Mesenchymal stem cell (in vitro differentiated cells and primary cell): ENCODE measurements at regions not wholly inside any gene's neighbourhood (a gene's known extent, or its start where the extent isn't known, plus 50 kb on each side); places are given as distances from the start of the nearest gene placed in this dataset.

Experiments used
- DNase-seq: peaks from one replicate; pipeline ENCODE4 v3.0.0-alpha.2; 2013
- H2AFZ ChIP-seq: one replicate; pipeline ENCODE4 v1.6.1; 2013; ENCODE audit warnings: low read depth, mild to moderate bottlenecking, control low read depth, inconsistent platforms, low read length, moderate library complexity
- H2AK5ac ChIP-seq: 2 replicates; pipeline ENCODE4 v1.6.1; 2013; ENCODE audit warnings: low read length, moderate library complexity, mild to moderate bottlenecking, inconsistent platforms; ENCODE audit not compliant: severe bottlenecking
- H2BK120ac ChIP-seq: one replicate; pipeline ENCODE4 v1.6.1; 2013; ENCODE audit warnings: low read depth, mild to moderate bottlenecking, inconsistent platforms, low read length, moderate library complexity
- H2BK12ac ChIP-seq, 2 experiments: one replicate each; pipeline ENCODE4 v1.6.1; 2013; ENCODE audit warnings: inconsistent platforms in 2 of 2, low read length in 2 of 2, mild to moderate bottlenecking in 2 of 2, moderate library complexity in 2 of 2, control low read depth in 1 of 2
- H2BK15ac ChIP-seq: one replicate; pipeline ENCODE4 v1.6.1; 2013; ENCODE audit warnings: mild to moderate bottlenecking, low read depth, inconsistent platforms; ENCODE audit not compliant: poor library complexity, severe bottlenecking
- H2BK5ac ChIP-seq: 2 replicates; pipeline ENCODE4 v1.6.1; 2013; ENCODE audit warnings: low read depth, mild to moderate bottlenecking, low read length, control low read depth, inconsistent platforms; ENCODE audit not compliant: poor library complexity, severe bottlenecking
- H3K14ac ChIP-seq, 2 experiments: one replicate each; pipeline ENCODE4 v1.6.1; 2013; ENCODE audit warnings: inconsistent platforms in 2 of 2, low read length in 2 of 2, control low read depth in 1 of 2, mild to moderate bottlenecking in 1 of 2, moderate library complexity in 1 of 2
- H3K18ac ChIP-seq, 2 experiments: one replicate each; pipeline ENCODE4 v1.6.1; 2013; ENCODE audit warnings: inconsistent platforms in 2 of 2, low read length in 2 of 2, control low read depth in 1 of 2, low read depth in 1 of 2, mild to moderate bottlenecking in 1 of 2
- H3K23ac ChIP-seq, 2 experiments: one replicate each; pipeline ENCODE4 v1.6.1; 2013; ENCODE audit warnings: inconsistent platforms in 2 of 2, low read length in 2 of 2, mild to moderate bottlenecking in 2 of 2, moderate library complexity in 2 of 2, control low read depth in 1 of 2
- H3K27ac ChIP-seq: 2 replicates; pipeline ENCODE4 v1.5.1; 2013; ENCODE audit warnings: mild to moderate bottlenecking, moderate library complexity, low read length, control low read depth, inconsistent platforms; ENCODE audit not compliant: poor library complexity, severe bottlenecking
- H3K27me3 ChIP-seq, 2 experiments: 2 replicates each; pipeline versions ENCODE4 v1.6.1 to v1.7.0; 2013; ENCODE audit warnings: low read length in 2 of 2, mild to moderate bottlenecking in 2 of 2, moderate library complexity in 2 of 2, control low read depth in 1 of 2, inconsistent platforms in 1 of 2; ENCODE audit not compliant: control insufficient read depth in 1 of 2, insufficient read depth in 1 of 2
- H3K36me3 ChIP-seq, 2 experiments: 2 replicates each; pipeline versions ENCODE4 v1.6.1 to v1.7.0; 2013; ENCODE audit warnings: low read length in 2 of 2, control low read depth in 1 of 2, inconsistent platforms in 1 of 2, low read depth in 1 of 2, mild to moderate bottlenecking in 1 of 2; ENCODE audit not compliant: insufficient read depth in 2 of 2, control insufficient read depth in 1 of 2
- H3K4ac ChIP-seq, 2 experiments: one replicate each; pipeline ENCODE4 v1.6.1; 2013; ENCODE audit warnings: inconsistent platforms in 2 of 2, low read length in 2 of 2, mild to moderate bottlenecking in 2 of 2, moderate library complexity in 2 of 2, control low read depth in 1 of 2, low read depth in 1 of 2
- H3K4me1 ChIP-seq: 2 replicates; pipeline ENCODE4 v1.6.1; 2013; ENCODE audit warnings: low read depth, low read length, control low read depth; ENCODE audit not compliant: control insufficient read depth, insufficient read depth
- H3K4me2 ChIP-seq: 2 replicates; pipeline ENCODE4 v1.6.1; 2013; ENCODE audit warnings: low read length, mild to moderate bottlenecking, inconsistent platforms; ENCODE audit not compliant: poor library complexity, severe bottlenecking
- H3K4me3 ChIP-seq, 2 experiments: 2 replicates each; pipeline versions ENCODE4 v1.5.1 to v1.7.0; 2013; ENCODE audit warnings: low read length in 2 of 2, mild to moderate bottlenecking in 2 of 2, control low read depth in 1 of 2, low read depth in 1 of 2; ENCODE audit not compliant: insufficient read depth in 1 of 2
- H3K79me1 ChIP-seq: replicated peaks from 2 replicates; pipeline ENCODE4 v1.6.1; 2013; ENCODE audit warnings: mild to moderate bottlenecking, control low read depth, low read length, inconsistent platforms; ENCODE audit not compliant: poor library complexity, severe bottlenecking
- H3K9ac ChIP-seq: 2 replicates; pipeline ENCODE4 v1.7.0; 2013; ENCODE audit warnings: mild to moderate bottlenecking, low read length, moderate library complexity
- H3K9me3 ChIP-seq: 2 replicates; pipeline ENCODE4 v1.7.0; 2013; ENCODE audit warnings: mild to moderate bottlenecking, low read length; ENCODE audit not compliant: control insufficient read depth
- H4K8ac ChIP-seq: one replicate; pipeline ENCODE4 v1.6.1; 2013; ENCODE audit warnings: inconsistent platforms, mild to moderate bottlenecking, low read length, moderate library complexity
- H4K91ac ChIP-seq: one replicate; pipeline ENCODE4 v1.6.1; 2013; ENCODE audit warnings: mild to moderate bottlenecking, low read length, inconsistent platforms
- WGBS: methylation state at CpG from one replicate; pipeline ENCODE4 v1.1.7; 2013; ENCODE audit warnings: mixed read lengths; 5-methylcytosine and 5-hydroxymethylcytosine counted together

DNA sequence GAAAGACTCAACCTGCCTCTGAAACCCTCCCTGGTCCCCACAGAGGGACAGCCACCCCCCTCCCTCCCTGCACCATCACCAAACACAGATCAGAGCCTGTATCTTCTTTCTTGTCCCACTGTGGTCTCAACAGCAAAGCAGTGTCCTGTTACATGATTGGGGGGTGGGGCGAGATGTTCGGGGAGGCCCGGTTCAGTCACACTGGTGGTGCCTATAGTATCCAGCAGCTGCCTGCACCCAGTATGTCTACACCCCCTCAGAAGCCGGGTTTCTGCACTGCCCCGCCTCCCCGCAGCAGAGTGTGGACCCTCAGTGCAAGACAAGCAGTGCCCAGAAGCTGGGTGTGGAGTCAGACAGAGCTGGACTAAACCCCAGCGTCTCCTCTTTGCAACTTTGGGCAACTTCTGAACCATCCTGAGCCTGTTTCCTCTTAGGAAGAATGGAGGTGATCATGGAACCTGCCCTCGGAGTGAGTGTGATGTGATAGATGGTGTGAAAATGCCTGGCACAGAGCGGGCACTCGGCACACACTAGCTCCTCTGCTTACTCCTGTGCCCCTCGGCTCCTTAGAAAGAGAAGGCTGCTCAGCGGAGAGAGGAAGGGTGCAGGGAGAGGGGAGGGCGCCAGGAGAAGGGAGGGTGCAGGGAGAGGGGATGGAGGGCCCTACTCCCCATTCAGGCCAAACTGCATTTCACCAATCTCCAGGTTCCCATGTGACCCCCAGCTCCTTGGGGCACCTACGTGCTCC is 84.0 kb upstream of the TNRC6C start:
- DNase-seq = no peak
- no peak overlapping the region for H4K8ac ChIP-seq
- H2AK5ac ChIP-seq = no peak overlapping the region
- no peak overlapping the region for H2BK120ac ChIP-seq
- no peak overlapping the region for H3K27ac ChIP-seq
- no peak overlapping the region for H2BK12ac ChIP-seq
- H3K27me3 ChIP-seq = peaks cover 38 to 40% of the 10 kb centered on the region in 2 experiments
- H3K14ac ChIP-seq = no peak overlapping the region
- no peak overlapping the region for H4K91ac ChIP-seq
- H2AFZ ChIP-seq = no peak overlapping the region
- H3K4me2 ChIP-seq = no peak overlapping the region
- H3K18ac ChIP-seq = no peak overlapping the region
- no peak overlapping the region for H2BK15ac ChIP-seq
- H3K4me1 ChIP-seq = peaks cover 15% of the 10 kb centered on the region
- no peak overlapping the region for H3K4ac ChIP-seq
- no peak overlapping the region for H3K9ac ChIP-seq
- H3K79me1 ChIP-seq = no peaks in the 10 kb centered on the region
- H3K9me3 ChIP-seq = peaks cover 26% of the 10 kb centered on the region
- WGBS = 78% methylated on average over 13 of the region's 14 CpGs
- H3K23ac ChIP-seq = no peak overlapping the region
- H3K4me3 ChIP-seq = no peak overlapping the region
- no peaks in the 10 kb centered on the region for H3K36me3 ChIP-seq
- no peak overlapping the region for H2BK5ac ChIP-seq

DNA sequence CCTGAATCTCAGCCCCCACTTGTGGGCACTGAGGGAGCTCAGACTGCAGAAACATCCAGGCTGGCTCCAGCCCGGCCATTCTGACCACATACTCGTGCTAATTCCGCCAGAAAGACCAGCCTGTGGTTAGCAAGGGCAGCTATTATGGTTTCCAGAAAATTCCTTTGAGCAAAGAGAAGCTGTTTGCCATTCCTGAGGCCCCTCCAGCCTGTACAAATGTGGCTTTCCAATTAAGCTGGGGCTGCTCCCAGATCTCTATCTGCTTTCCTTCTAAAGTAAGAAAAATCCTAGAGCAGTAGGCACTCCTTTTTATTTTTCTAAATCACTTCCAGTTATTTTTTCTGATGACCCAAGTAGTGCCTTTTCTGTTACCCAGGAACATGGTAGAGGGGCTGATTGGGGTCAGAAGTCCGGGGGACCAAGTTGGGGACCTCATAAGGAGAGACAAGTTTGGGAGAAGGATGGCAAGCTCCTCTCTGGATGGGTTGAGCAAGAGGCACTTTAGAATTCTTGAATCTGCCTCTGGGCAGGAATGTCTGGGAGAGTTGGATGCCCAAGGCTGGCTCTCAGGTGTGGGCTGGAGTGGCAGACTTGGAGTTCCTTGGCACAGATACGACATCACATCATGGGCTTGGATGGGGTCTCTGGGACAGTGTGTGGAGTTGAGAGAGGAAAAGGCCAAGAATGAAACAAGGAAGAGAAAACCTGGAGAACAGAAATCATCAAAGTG is 83.3 kb upstream of the TNRC6C start:
- no peaks in the 10 kb centered on the region for H3K79me1 ChIP-seq
- H2BK5ac ChIP-seq = no peak overlapping the region
- peaks cover 33 to 40% of the 10 kb centered on the region in 2 experiments for H3K27me3 ChIP-seq
- peak overlapping the region; percentile 38 for H3K27ac ChIP-seq
- WGBS = 51% methylated on average over 5 of the region's 5 CpGs
- peaks cover 15% of the 10 kb centered on the region for H3K4me1 ChIP-seq
- H2AK5ac ChIP-seq = no peak overlapping the region
- no peaks in the 10 kb centered on the region for H3K36me3 ChIP-seq
- no peak overlapping the region for H4K8ac ChIP-seq
- no peak overlapping the region for H2BK12ac ChIP-seq
- H3K4me2 ChIP-seq = no peak overlapping the region
- H3K18ac ChIP-seq = no peak overlapping the region
- peak; percentile 68 for DNase-seq
- no peak overlapping the region for H4K91ac ChIP-seq
- H3K4ac ChIP-seq = no peak overlapping the region
- no peak overlapping the region for H3K9ac ChIP-seq
- no peak overlapping the region for H2AFZ ChIP-seq
- peaks cover 26% of the 10 kb centered on the region for H3K9me3 ChIP-seq
- H2BK15ac ChIP-seq = no peak overlapping the region
- H3K4me3 ChIP-seq = no peak overlapping the region
- no peak overlapping the region for H3K23ac ChIP-seq
- H2BK120ac ChIP-seq = no peak overlapping the region
- H3K14ac ChIP-seq = no peak overlapping the region

DNA sequence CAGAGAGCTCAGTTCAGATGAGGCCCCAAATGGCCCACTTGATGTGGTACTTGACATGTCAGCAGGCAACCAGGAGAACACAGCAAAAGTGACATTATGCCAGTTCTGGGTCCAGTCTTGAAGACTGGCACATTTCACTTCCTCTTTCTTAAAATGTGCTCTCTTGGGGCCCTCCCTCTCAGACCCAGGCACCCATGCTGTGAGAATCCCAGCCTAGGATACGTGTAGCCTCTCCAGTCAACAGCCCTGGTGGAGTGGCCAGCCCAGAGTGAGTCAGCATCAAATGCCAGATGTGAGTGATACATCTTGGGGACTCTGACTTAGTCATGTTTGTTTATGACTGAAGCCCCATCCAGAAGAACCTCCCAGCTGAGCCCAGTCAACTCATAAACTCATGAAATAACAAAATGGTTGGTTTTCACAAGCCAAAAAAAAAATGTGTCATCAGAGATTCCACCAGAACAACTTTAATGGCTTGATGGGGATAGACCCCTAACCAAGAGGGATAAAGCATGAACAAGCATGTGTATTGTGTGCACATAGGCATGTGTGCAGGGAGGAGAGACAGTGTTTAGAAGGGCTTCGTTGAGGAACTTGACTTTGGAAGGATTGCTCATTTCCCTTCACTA is 82.5 kb upstream of the TNRC6C start:
- Histone ChIP-seq H2BK12ac (no peak overlapping the region), H3K79me1 (no peaks in the 10 kb centered on the region)

DNA sequence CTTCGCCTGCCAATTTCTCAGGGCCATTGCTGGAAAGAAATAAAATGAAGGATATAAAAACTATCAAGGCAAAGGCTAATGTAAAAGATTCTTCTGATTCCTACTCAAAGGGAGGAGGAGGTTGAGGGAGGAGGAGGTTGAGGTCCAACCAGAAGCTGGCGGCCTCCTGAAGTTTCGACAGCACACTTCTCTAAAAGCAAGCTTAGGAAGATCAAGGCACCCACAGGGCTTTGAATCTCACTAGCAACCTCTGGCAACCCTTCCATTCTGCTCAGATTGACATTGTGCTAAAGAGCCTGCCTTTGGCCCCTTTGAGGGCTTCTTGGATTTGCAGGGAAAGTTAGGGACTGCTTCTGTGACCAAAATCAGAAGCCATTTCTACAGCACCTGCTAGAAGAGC is 81.5 kb upstream of the TNRC6C start:
- no peak overlapping the region for H2BK15ac ChIP-seq
- no peak for DNase-seq
- peaks cover 27% of the 10 kb centered on the region for H3K4me1 ChIP-seq
- no peak overlapping the region for H2BK120ac ChIP-seq
- no peaks in the 10 kb centered on the region for H3K36me3 ChIP-seq
- no peak overlapping the region for H3K14ac ChIP-seq
- H3K4me2 ChIP-seq = no peak overlapping the region
- no peak overlapping the region for H3K9ac ChIP-seq
- H2BK5ac ChIP-seq = no peak overlapping the region
- H3K4ac ChIP-seq = no peak overlapping the region
- no peak overlapping the region for H3K4me3 ChIP-seq
- peaks cover 36 to 43% of the 10 kb centered on the region in 2 experiments for H3K27me3 ChIP-seq
- H2BK12ac ChIP-seq = no peak overlapping the region
- no peak overlapping the region for H2AK5ac ChIP-seq
- H3K18ac ChIP-seq = no peak overlapping the region
- no peak overlapping the region for H3K23ac ChIP-seq
- H3K27ac ChIP-seq = no peak overlapping the region
- no peak overlapping the region for H2AFZ ChIP-seq
- WGBS = no CpG with 5 or more reads among the region's 3 CpGs
- no peak overlapping the region for H4K91ac ChIP-seq
- H4K8ac ChIP-seq = no peak overlapping the region
- H3K9me3 ChIP-seq = peaks cover 26% of the 10 kb centered on the region
- H3K79me1 ChIP-seq = no peaks in the 10 kb centered on the region

More for the DNA sequence above, 82.5 kb upstream of the TNRC6C start:
- no peak overlapping the region for H3K27ac ChIP-seq
- peak; percentile 22 for DNase-seq
- H3K18ac ChIP-seq = no peak overlapping the region
- H3K27me3 ChIP-seq = peaks cover 37 to 41% of the 10 kb centered on the region in 2 experiments
- no peak overlapping the region for H3K14ac ChIP-seq
- no peak overlapping the region for H2BK120ac ChIP-seq
- no peaks in the 10 kb centered on the region for H3K36me3 ChIP-seq
- H3K4me2 ChIP-seq = no peak overlapping the region
- no peak overlapping the region for H4K8ac ChIP-seq
- no peak overlapping the region for H3K23ac ChIP-seq
- no peak overlapping the region for H2BK15ac ChIP-seq
- no peak overlapping the region for H3K4ac ChIP-seq
- H2AK5ac ChIP-seq = no peak overlapping the region
- H3K4me1 ChIP-seq = peaks cover 17% of the 10 kb centered on the region
- H2BK5ac ChIP-seq = no peak overlapping the region
- H3K4me3 ChIP-seq = peak overlapping the region in 1 of 2 experiments; percentile 33
- no peak overlapping the region for H3K9ac ChIP-seq
- H3K9me3 ChIP-seq = peaks cover 26% of the 10 kb centered on the region
- no peak overlapping the region for H4K91ac ChIP-seq
- no peak overlapping the region for H2AFZ ChIP-seq
- WGBS = 31% methylated on average over 1 of the region's 2 CpGs
